Ascending aorta (tissue), 2 donors: ENCODE measurements at regions not wholly inside any gene's neighbourhood (a gene's known extent, or its start where the extent isn't known, plus 50 kb on each side); places are given as distances from the start of the nearest gene placed in this dataset.

ENCODE experiments used
- DNase-seq, 2 donors: peaks; one replicate each; pipeline ENCODE4 v3.0.0-alpha.2; 2019; ENCODE audit warnings: low spot score in 2 of 2
- H3K27ac ChIP-seq, 2 donors: fragments of 200-600 bp; sonication (generic); one replicate each; pipeline ENCODE4 v1.5.1; 2016 to 2017; ENCODE audit warnings: mild to moderate bottlenecking in 1 of 2
- H3K27me3 ChIP-seq: fragments of 200-600 bp; sonication (generic); one replicate; pipeline ENCODE4 v1.5.1; 2017
- H3K36me3 ChIP-seq, 2 donors: fragments of 200-600 bp; sonication (generic); one replicate each; pipeline ENCODE4 v1.5.1; 2016
- H3K4me1 ChIP-seq, 2 donors: fragments of 200-600 bp; sonication (generic); one replicate each; pipeline ENCODE4 v1.5.1; 2016 to 2017; ENCODE audit warnings: mild to moderate bottlenecking in 1 of 2
- H3K4me3 ChIP-seq, 2 donors: fragments of 200-600 bp; sonication (generic); one replicate each; pipeline ENCODE4 v1.5.1; 2016 to 2017; ENCODE audit warnings: mild to moderate bottlenecking in 1 of 2
- H3K9me3 ChIP-seq, 2 donors: fragments of 200-600 bp; sonication (generic); one replicate each; pipeline ENCODE4 v1.5.1; 2016
- intact Hi-C: fragments of 100-400 bp; cut with DNase I; formaldehyde crosslinking; loops from one replicate; pipeline ENCODE4 v1.15.1; 2023
- TF ChIP-seq, protein P1 (sequence below), 3 experiments: fragments of 200-600 bp in 2 of 3; fragments of 450-650 bp in 1 of 3; sonication (generic) in 2 of 3; IDR thresholded peaks; one replicate each; pipeline ENCODE4 v1.5.1; 2016 to 2019; ENCODE audit warnings: antibody characterized with exemption in 3 of 3, mild to moderate bottlenecking in 1 of 3, moderate library complexity in 1 of 3

DNA sequence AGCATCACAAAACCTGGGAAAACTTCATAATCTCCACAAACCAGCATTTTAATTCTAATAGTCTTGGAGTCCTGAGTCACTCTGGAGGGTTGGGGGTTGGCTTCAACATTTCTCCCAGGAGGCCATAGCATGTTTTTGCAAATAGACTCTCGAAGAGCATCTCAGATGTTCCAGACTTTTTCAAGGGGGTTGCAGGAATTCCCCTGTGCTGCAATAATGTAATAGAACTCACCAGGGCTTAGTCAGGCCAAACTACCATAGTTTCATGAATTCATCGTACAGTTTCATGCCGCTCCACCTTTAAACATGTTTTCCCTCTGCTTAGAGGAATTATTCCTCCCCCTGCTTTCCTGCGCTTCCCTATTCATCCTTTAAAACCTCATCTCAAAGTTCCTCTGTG is 499.5 kb upstream of the KLF4 start:
- Histone ChIP-seq H3K4me1 (no peaks in the 10 kb centered on the region), H3K27me3 (no peaks in the 10 kb centered on the region), H3K36me3 (no peaks in the 10 kb centered on the region), H3K9me3 (no peaks in the 10 kb centered on the region), H3K4me3 (no peak overlapping the region), H3K27ac (no peak overlapping the region)
- intact Hi-C loops: no loop called here
- no peak for DNase-seq
- TF ChIP-seq, protein P1, sequence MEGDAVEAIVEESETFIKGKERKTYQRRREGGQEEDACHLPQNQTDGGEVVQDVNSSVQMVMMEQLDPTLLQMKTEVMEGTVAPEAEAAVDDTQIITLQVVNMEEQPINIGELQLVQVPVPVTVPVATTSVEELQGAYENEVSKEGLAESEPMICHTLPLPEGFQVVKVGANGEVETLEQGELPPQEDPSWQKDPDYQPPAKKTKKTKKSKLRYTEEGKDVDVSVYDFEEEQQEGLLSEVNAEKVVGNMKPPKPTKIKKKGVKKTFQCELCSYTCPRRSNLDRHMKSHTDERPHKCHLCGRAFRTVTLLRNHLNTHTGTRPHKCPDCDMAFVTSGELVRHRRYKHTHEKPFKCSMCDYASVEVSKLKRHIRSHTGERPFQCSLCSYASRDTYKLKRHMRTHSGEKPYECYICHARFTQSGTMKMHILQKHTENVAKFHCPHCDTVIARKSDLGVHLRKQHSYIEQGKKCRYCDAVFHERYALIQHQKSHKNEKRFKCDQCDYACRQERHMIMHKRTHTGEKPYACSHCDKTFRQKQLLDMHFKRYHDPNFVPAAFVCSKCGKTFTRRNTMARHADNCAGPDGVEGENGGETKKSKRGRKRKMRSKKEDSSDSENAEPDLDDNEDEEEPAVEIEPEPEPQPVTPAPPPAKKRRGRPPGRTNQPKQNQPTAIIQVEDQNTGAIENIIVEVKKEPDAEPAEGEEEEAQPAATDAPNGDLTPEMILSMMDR (IDR thresholded peaks at IDR 0.05): no peak

DNA sequence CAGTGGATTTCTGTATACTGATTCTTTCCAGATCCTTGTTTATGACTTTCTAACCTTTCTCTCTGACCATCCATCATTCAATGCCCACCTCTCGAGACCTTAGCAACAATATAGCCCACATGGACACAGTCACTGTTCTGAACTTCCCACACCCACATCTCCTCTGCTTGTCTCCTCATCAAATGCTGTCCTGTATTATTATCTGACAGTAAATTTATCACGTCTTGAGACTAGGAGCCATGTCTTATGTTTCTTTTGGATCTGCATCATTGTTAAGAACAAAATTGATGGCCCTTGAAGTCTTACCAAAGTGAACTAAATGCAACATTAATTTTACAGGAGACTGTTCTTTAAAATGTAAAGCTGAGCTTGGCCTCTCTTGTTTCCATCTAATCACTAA is 495.4 kb upstream of the KLF4 start:
- Histone ChIP-seq H3K9me3 (no peaks in the 10 kb centered on the region), H3K4me3 (no peak overlapping the region), H3K4me1 (no peaks in the 10 kb centered on the region), H3K27ac (no peak overlapping the region), H3K27me3 (no peaks in the 10 kb centered on the region), H3K36me3 (no peaks in the 10 kb centered on the region)
- no peak for DNase-seq
- TF ChIP-seq, protein P1 (IDR thresholded peaks at IDR 0.05): no peak
- intact Hi-C loops: no loop called here

DNA sequence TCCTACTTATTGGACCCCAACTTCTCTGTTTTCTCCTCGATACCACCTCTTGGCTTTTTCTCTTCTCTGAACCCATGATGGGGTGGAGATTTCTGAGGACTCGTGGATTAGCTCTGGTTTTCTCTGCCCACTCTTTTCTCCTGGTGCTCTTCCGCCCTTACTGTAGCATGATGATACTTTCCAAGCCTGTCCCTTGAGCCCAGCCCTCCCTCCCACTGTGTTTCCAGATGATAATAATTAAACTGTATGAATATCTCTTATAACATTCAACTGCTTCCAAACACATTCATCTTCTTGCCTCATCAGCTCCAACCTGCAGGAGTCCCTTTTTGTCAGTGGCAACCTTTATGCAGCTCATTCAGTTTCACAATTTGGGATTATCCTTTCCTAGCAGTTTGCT is 494.2 kb upstream of the KLF4 start:
- no peaks in the 10 kb centered on the region for H3K27me3 ChIP-seq
- H3K9me3 ChIP-seq: no peaks in the 10 kb centered on the region
- intact Hi-C loops: no loop called here
- H3K36me3 ChIP-seq: no peaks in the 10 kb centered on the region
- DNase-seq: no peak
- H3K4me1 ChIP-seq: no peaks in the 10 kb centered on the region
- H3K27ac ChIP-seq: no peak overlapping the region
- H3K4me3 ChIP-seq: no peak overlapping the region
- TF ChIP-seq, protein P1 (IDR thresholded peaks at IDR 0.05): no peak

DNA sequence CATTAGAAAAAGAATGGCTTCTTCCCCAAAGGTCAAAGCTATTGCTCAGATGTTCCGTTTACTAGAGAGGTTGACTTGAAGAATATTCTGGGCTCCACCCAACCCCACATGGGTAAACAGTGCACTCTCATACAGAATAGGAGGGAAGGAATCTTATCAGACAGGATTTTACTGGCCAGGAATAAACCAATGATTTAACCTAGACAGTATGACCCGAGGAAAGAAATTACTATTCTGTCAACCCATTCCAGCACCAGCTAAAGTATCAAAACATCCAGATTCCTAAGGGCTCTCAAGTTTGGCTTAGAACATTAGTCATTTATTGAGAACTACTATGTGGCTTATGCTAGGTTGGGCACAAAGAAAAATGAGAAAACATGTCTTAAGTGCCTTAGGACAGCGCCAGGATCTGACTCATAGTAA is 493.6 kb upstream of the KLF4 start:
- no peaks in the 10 kb centered on the region for H3K27me3 ChIP-seq
- TF ChIP-seq, protein P1 (IDR thresholded peaks at IDR 0.05): no peak

DNA sequence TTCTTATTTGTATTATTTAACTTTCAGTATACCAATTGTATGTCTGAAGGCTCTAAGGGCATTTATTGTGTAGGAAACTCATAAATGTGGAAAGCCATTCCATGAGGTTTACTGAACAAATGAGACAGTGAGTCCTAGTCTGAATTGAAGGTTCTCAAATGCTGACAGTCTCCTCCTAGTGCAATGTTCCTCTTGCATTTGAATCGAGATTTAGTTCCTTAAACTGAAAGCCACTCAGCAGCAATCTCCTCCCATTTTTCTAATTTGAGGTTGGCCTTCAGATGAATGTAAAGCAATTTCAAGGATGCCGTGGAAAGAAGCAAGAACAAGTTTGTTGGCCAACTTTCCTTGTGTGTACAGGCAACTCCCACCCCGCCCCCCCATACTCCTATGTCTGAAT is 493.2 kb upstream of the KLF4 start:
- H3K27me3 ChIP-seq: no peaks in the 10 kb centered on the region
- TF ChIP-seq, protein P1 (IDR thresholded peaks at IDR 0.05): no peak
- no peak overlapping the region for H3K4me3 ChIP-seq
- H3K4me1 ChIP-seq: no peaks in the 10 kb centered on the region
- no peaks in the 10 kb centered on the region for H3K9me3 ChIP-seq
- intact Hi-C loops: no loop called here
- no peak for DNase-seq
- no peaks in the 10 kb centered on the region for H3K36me3 ChIP-seq
- no peak overlapping the region for H3K27ac ChIP-seq

More for the DNA sequence above, 493.6 kb upstream of the KLF4 start:
- DNase-seq: no peak
- H3K27ac ChIP-seq: no peak overlapping the region
- intact Hi-C loops: no loop called here
- no peaks in the 10 kb centered on the region for H3K9me3 ChIP-seq
- H3K4me1 ChIP-seq: no peaks in the 10 kb centered on the region
- no peak overlapping the region for H3K4me3 ChIP-seq
- H3K36me3 ChIP-seq: no peaks in the 10 kb centered on the region

DNA sequence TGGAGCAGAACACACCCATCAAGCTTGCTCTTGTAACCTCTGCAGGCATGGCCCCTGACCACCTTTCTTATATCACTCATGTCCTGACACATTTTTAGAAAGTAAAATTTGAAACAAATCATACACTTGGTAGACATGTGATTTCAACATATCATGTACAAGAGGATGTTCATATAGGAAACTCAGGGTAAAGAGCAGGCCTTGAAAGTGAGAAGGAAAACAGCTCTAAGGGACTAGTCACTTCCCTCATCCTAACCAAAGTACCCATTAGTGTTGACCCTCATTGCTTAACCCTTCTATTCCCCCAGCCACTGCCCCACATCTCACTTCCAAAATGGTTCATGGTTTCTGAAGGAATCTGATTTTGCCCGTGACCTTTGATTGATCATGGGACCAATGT is 492.4 kb upstream of the KLF4 start:
- intact Hi-C loops: no loop called here
- TF ChIP-seq, protein P1 (IDR thresholded peaks at IDR 0.05): no peak
- no peaks in the 10 kb centered on the region for H3K9me3 ChIP-seq
- no peak for DNase-seq
- H3K27me3 ChIP-seq: no peaks in the 10 kb centered on the region
- no peaks in the 10 kb centered on the region for H3K4me1 ChIP-seq
- H3K27ac ChIP-seq: no peak overlapping the region
- no peak overlapping the region for H3K4me3 ChIP-seq
- no peaks in the 10 kb centered on the region for H3K36me3 ChIP-seq
